PC-9 (cell line): ENCODE measurements at regions not wholly inside any gene's neighbourhood (a gene's known extent, or its start where the extent isn't known, plus 50 kb on each side); places are given as distances from the start of the nearest gene placed in this dataset.

Experiments
- CTCF ChIP-seq: fragments of 200-600 bp; sonication (generic); conservative IDR thresholded peaks from 2 replicates; pipeline ENCODE4 v1.6.1; 2017; ENCODE audit warnings: mixed run types, antibody characterized with exemption, mild to moderate bottlenecking, moderate library complexity
- EZH2 ChIP-seq: fragments of 200-600 bp; sonication (generic); IDR thresholded peaks from 2 replicates; pipeline ENCODE4 v1.8.0; 2017; ENCODE audit warnings: antibody characterized with exemption, low read depth

- no peak for TF ChIP-seq CTCF
- no peak for TF ChIP-seq EZH2
Observed at GRCh38 chr20:63107449-63108200, 100.9 kb upstream of the BHLHE23 start.
